SK-N-MC (cell line): ENCODE measurements at regions not wholly inside any gene's neighbourhood (a gene's known extent, or its start where the extent isn't known, plus 50 kb on each side); places are given as distances from the start of the nearest gene placed in this dataset.

Source experiments
- DNase-seq: peaks from one replicate; pipeline ENCODE4 v3.0.0-alpha.2; 2011; ENCODE audit warnings: low read depth, low spot score
- H3K27ac ChIP-seq: fragments of 200-600 bp; sonication (generic); 2 replicates; pipeline ENCODE4 v1.5.1; 2016; ENCODE audit warnings: mixed run types
- H3K36me3 ChIP-seq: fragments of 200-600 bp; sonication (generic); 2 replicates; pipeline ENCODE4 v1.6.1; 2017; ENCODE audit warnings: antibody characterized with exemption, low read length, mixed read lengths; ENCODE audit not compliant: insufficient read depth
- H3K4me3 ChIP-seq: fragments of 200-600 bp; sonication (generic); 2 replicates; pipeline ENCODE4 v1.5.1; 2016
- H3K9ac ChIP-seq: fragments of 200-600 bp; sonication (generic); 2 replicates; pipeline ENCODE4 v1.8.0; 2017; ENCODE audit warnings: mixed run types, mixed read lengths; ENCODE audit not compliant: insufficient read length
- H3K9me3 ChIP-seq: fragments of 200-600 bp; sonication (generic); 2 replicates; pipeline ENCODE4 v1.6.1; 2017; ENCODE audit warnings: low read depth, mild to moderate bottlenecking, antibody characterized with exemption, low read length, moderate library complexity, mixed read lengths
- EZH2 ChIP-seq: fragments of 200-600 bp; sonication (generic); IDR thresholded peaks from one replicate; pipeline ENCODE4 v1.6.1; 2017; ENCODE audit warnings: antibody characterized with exemption
- FOXP2 ChIP-seq: optimal IDR thresholded peaks from 2 replicates; pipeline ENCODE3; 2011; ENCODE audit warnings: mild to moderate bottlenecking, moderate library complexity; ENCODE audit not compliant: insufficient read depth; ENCODE audit errors: extremely low read length, control extremely low read depth
- POLR2AphosphoS5 ChIP-seq: IDR thresholded peaks from 2 replicates; pipeline ENCODE4 v1.6.1; 2012; ENCODE audit warnings: mild to moderate bottlenecking, low read depth, low read length, borderline replicate concordance

DNA sequence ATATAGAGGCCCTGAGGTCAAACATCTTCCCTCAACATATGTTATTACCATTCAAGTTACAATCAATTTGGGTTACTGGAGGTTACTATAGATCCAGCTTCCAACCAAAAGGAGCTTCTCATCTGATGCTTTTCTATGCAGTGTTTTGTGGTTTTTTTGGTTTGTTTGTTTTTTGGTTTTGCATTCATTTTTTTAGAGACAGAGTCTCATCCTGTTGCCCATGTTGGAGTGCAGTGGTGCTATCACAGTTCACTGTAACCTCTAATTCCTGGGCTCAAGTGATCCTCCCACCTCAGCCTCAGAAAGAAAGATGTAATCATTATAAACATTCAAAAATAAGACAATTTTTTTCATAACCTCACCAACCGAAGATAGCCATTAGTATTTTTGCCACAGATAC lies 124.4 kb upstream of the JARID2 start:
- TF ChIP-seq POLR2AphosphoS5 (no peak), EZH2 (no peak), FOXP2 (no peak)
- no peak for DNase-seq
- no peak overlapping the region for H3K27ac ChIP-seq

DNA sequence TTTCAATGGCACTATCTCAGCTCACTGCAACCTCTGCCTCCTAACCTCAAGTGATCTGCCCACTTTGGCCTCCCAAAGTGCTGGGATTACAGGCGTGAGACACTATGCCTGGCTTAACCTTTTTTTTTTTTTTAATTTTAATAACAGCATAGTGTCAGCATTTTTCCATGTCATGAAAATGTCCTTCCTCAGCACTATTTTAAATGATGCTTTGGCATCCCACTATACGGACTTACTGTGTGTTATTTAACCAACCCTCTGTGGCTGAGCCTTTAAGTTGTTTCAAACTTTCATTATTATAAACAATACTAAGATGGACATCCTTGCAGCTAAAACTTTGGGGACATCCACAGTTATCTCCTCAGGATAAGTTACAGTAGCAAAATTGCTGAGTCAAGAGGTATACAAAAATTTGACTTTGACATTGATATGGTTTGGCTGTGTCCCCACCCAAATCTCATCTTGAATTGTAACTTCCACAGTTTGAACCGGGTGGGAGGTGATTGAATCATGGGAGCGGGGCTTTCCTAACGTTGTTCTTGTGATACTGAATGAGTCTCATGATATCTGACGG lies 123.8 kb upstream of the JARID2 start:
- Histone ChIP-seq H3K4me3 (no peak overlapping the region), H3K27ac (no peak overlapping the region), H3K9me3 (no peaks in the 10 kb centered on the region), H3K36me3 (no peaks in the 10 kb centered on the region), H3K9ac (no peak overlapping the region)
- no peak for DNase-seq
- TF ChIP-seq FOXP2 (no peak), EZH2 (no peak), POLR2AphosphoS5 (no peak)

More for the DNA sequence above, 124.4 kb upstream of the JARID2 start:
- Histone ChIP-seq H3K36me3 (no peaks in the 10 kb centered on the region), H3K9ac (no peak overlapping the region), H3K4me3 (no peak overlapping the region), H3K9me3 (no peaks in the 10 kb centered on the region)

- no peak for DNase-seq
- Histone ChIP-seq H3K27ac (no peak overlapping the region), H3K9ac (no peak overlapping the region), H3K4me3 (no peak overlapping the region), H3K9me3 (no peaks in the 10 kb centered on the region), H3K36me3 (no peaks in the 10 kb centered on the region)
- no peak for TF ChIP-seq FOXP2
- TF ChIP-seq EZH2: no peak
- TF ChIP-seq POLR2AphosphoS5: no peak
Observed at GRCh38 chr6:15129887-15130286, 116.0 kb upstream of the JARID2 start.

DNA sequence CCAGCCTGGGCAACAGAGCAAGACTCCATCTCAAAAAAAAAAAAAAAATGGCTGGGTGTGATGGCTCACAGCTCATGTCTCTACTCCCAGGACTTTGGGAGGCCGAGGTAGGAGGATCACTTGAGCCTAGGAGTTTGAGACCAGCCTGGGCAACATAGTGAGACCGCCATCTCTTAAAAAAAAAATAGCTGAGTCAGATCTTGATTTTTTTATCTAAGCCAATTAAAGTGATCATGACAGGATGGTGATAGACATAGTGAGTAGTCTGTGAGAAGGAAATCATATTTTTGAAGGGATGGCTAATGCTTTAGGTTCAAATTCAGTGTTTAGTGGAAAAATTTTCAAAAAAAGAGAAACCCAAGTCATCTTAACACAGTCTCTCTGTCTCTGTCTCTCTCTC lies 114.6 kb upstream of the JARID2 start:
- H3K9ac ChIP-seq: no peak overlapping the region
- no peaks in the 10 kb centered on the region for H3K36me3 ChIP-seq
- no peak overlapping the region for H3K27ac ChIP-seq
- TF ChIP-seq FOXP2 (no peak), EZH2 (no peak)
- no peaks in the 10 kb centered on the region for H3K9me3 ChIP-seq
- no peak overlapping the region for H3K4me3 ChIP-seq
- DNase-seq: no peak

- TF ChIP-seq POLR2AphosphoS5: no peak
- TF ChIP-seq EZH2: no peak
- TF ChIP-seq FOXP2: no peak
- DNase-seq: no peak
Observed at GRCh38 chr6:15131651-15132061, 114.2 kb upstream of the JARID2 start.

DNA sequence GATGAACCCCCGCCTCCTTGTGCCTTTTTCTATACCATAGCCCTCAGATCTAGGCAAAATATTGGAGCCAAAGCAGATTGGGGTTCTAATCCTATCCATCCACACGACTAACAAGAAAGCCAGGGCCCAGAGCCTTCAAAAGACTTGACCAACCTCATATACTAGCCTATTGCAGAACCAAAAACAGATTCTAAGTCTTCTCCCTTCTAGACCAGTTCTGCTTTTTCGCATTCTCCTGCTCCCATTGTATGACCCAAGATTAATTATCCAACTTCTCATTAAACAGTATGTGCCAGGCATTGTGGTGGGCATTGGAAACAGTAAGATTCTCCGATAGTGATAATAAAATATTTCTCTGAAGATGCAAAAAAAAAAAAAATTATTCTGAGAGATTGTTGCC lies 113.7 kb upstream of the JARID2 start:
- H3K27ac ChIP-seq: no peak overlapping the region
- H3K9me3 ChIP-seq: no peaks in the 10 kb centered on the region
- no peaks in the 10 kb centered on the region for H3K36me3 ChIP-seq
- DNase-seq: no peak
- no peak overlapping the region for H3K4me3 ChIP-seq
- H3K9ac ChIP-seq: no peak overlapping the region
- TF ChIP-seq EZH2: no peak
- no peak for TF ChIP-seq POLR2AphosphoS5
- no peak for TF ChIP-seq FOXP2

More at GRCh38 chr6:15131651-15132061, 114.2 kb upstream of the JARID2 start:
- Histone ChIP-seq H3K9ac (no peak overlapping the region), H3K36me3 (no peaks in the 10 kb centered on the region), H3K9me3 (no peaks in the 10 kb centered on the region), H3K4me3 (no peak overlapping the region), H3K27ac (no peak overlapping the region)

DNA sequence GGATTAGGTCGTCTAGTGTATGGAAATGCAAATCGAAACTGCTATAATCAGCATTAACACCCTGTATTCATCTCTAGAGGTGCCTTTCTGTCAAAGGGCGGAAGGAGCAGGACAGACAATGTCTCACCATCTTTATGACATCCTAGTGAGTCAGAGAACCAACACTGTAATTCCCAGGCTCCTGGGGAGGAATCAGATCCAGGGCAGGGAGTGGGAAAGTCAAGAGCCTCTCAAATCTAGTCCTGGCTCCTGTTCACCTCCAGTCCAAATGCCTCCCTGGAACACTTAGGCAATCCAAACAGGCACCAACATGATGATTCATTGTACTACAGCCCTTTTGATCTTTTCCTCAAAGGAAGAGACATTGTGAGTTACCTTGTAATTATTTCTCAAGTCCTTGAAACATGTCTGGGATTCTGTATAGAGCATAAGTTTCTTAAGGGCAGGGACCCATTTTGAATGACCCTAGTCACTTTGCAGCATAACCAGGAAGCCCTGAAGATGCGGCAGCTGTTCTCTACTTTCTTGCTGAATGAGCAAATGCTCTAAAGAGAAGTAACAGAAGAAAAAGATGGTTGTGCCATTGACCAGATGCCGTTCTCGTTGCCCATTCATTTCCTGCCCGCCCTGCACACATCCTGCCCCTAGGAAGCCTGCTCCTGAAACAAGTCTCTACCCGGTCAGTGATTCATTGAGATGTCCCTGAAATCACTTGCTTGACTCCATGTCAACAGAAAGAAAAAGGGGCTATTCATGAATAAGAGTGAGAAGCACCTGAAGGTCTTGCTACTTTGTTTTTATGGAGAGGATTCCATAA lies 112.8 kb upstream of the JARID2 start:
- H3K4me3 ChIP-seq: no peak overlapping the region
- H3K9ac ChIP-seq: no peak overlapping the region
- no peak overlapping the region for H3K27ac ChIP-seq
- no peak for DNase-seq
- H3K36me3 ChIP-seq: no peaks in the 10 kb centered on the region
- no peak for TF ChIP-seq POLR2AphosphoS5
- no peak for TF ChIP-seq FOXP2
- no peak for TF ChIP-seq EZH2
- H3K9me3 ChIP-seq: no peaks in the 10 kb centered on the region

DNA sequence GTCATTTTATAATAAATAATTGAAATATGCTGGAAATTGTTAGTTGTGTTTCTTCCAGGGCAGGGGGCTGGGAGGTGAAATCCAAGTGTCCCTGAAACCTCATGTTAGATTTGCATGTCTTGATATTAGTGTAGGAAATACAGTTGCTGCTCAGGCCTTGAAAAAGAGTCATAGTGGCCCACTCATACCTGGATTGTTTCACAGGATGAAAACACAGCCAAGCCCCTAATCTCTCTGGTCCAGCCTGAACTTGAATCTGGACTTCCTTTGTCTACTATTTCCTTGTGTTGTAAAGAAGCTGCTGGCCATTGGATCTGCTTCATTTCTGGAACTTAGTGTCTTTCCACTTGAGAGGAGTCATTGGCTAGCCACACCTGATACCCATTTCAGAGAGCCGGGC lies 108.8 kb upstream of the JARID2 start:
- Histone ChIP-seq H3K4me3 (no peak overlapping the region), H3K9ac (no peak overlapping the region), H3K27ac (no peak overlapping the region), H3K9me3 (no peaks in the 10 kb centered on the region), H3K36me3 (no peaks in the 10 kb centered on the region)
- TF ChIP-seq POLR2AphosphoS5 (no peak), FOXP2 (no peak), EZH2 (no peak)
- DNase-seq: no peak

- no peak overlapping the region for H3K4me3 ChIP-seq
- H3K9ac ChIP-seq: no peak overlapping the region
- H3K27ac ChIP-seq: no peak overlapping the region
- no peak for DNase-seq
- no peaks in the 10 kb centered on the region for H3K9me3 ChIP-seq
- no peaks in the 10 kb centered on the region for H3K36me3 ChIP-seq
- no peak for TF ChIP-seq FOXP2
- no peak for TF ChIP-seq POLR2AphosphoS5
- TF ChIP-seq EZH2: no peak
Observed at GRCh38 chr6:15143086-15143485, 102.8 kb upstream of the JARID2 start.
